NCI-H1092 treated with DMSO at 0.1 percent for 48 hours (cell line): ENCODE measurements at regions not wholly inside any gene's neighbourhood (a gene's known extent, or its start where the extent isn't known, plus 50 kb on each side); places are given as distances from the start of the nearest gene placed in this dataset.

ENCODE experiments used
- DNase-seq: peaks from one replicate; lab custom pipeline; 2025; lab: John Stamatoyannopoulos, UW

GRCh38 chr17:6325051-6325450 lies 109.9 kb downstream of the AIPL1 start:
- no peak for DNase-seq

- no peak for DNase-seq
Measured at GRCh38 chr17:6323626-6324356, 111.1 kb downstream of the AIPL1 start.

GRCh38 chr17:6322316-6322715 lies 112.6 kb downstream of the AIPL1 start:
- DNase-seq, result no peak

GRCh38 chr17:6314311-6314710 lies 120.6 kb downstream of the AIPL1 start:
- DNase-seq, result no peak

- DNase-seq, result no peak
Measured at GRCh38 chr17:6313835-6314234, 121.1 kb downstream of the AIPL1 start.

- DNase-seq, result no peak
Measured at GRCh38 chr17:6306820-6307219, 128.1 kb downstream of the AIPL1 start.

GRCh38 chr17:6305613-6306360 lies 129.1 kb downstream of the AIPL1 start:
- no peak for DNase-seq

GRCh38 chr17:6304894-6305612 lies 129.9 kb downstream of the AIPL1 start:
- no peak for DNase-seq

GRCh38 chr17:6303664-6304063 lies 131.3 kb downstream of the AIPL1 start:
- no peak for DNase-seq

GRCh38 chr17:6299275-6299674 lies 135.6 kb downstream of the AIPL1 start:
- DNase-seq, result no peak

- DNase-seq, result no peak
Measured at GRCh38 chr17:6297960-6298359, 137.0 kb downstream of the AIPL1 start.

GRCh38 chr17:6297119-6297518 lies 137.8 kb downstream of the AIPL1 start:
- no peak for DNase-seq

GRCh38 chr17:6290488-6291196 lies 144.3 kb downstream of the AIPL1 start:
- no peak for DNase-seq

- DNase-seq, result no peak
Measured at GRCh38 chr17:6286233-6286632, 148.7 kb downstream of the AIPL1 start.

GRCh38 chr17:6285486-6285885 lies 149.4 kb downstream of the AIPL1 start:
- DNase-seq, result no peak

GRCh38 chr17:6279659-6280058 lies 155.3 kb downstream of the AIPL1 start:
- DNase-seq, result peak; percentile 11

GRCh38 chr17:6278376-6278775 lies 156.5 kb downstream of the AIPL1 start:
- no peak for DNase-seq

GRCh38 chr17:6276711-6277110 lies 158.2 kb downstream of the AIPL1 start:
- DNase-seq, result no peak

GRCh38 chr17:6274310-6274709 lies 160.6 kb downstream of the AIPL1 start:
- no peak for DNase-seq

- no peak for DNase-seq
Measured at GRCh38 chr17:6269478-6269877, 165.4 kb downstream of the AIPL1 start.

- DNase-seq, result no peak
Measured at GRCh38 chr17:6261466-6261865, 173.5 kb downstream of the AIPL1 start.

- no peak for DNase-seq
Measured at GRCh38 chr17:6259899-6260298, 175.0 kb downstream of the AIPL1 start.
